H1 (cell line): ENCODE measurements at regions not wholly inside any gene's neighbourhood (a gene's known extent, or its start where the extent isn't known, plus 50 kb on each side); places are given as distances from the start of the nearest gene placed in this dataset.

Experiments
- CHD7 ChIP-seq: fragments of 300-600 bp; sonication (generic); IDR thresholded peaks from 2 replicates; pipeline ENCODE4 v1.7.1; 2012; ENCODE audit warnings: low read length, moderate library complexity, mild to moderate bottlenecking, inconsistent platforms; ENCODE audit not compliant: insufficient replicate concordance
- CREB1 ChIP-seq: IDR thresholded peaks from 2 replicates; pipeline ENCODE4 v1.6.1; 2012; ENCODE audit warnings: inconsistent platforms
- EGR1 ChIP-seq: IDR thresholded peaks from 2 replicates; pipeline ENCODE4 v1.6.1; 2011; ENCODE audit warnings: low read depth, low read length, borderline replicate concordance
- EZH2 ChIP-seq: fragments of 200-600 bp; sonication (generic); IDR thresholded peaks from 2 replicates; pipeline ENCODE4 v1.7.1; 2012; ENCODE audit warnings: low read depth, mild to moderate bottlenecking, moderate library complexity, low read length, inconsistent platforms; ENCODE audit not compliant: severe bottlenecking
- KDM5A ChIP-seq: fragments of 200-600 bp; IDR thresholded peaks from 2 replicates; pipeline ENCODE4 v1.7.1; 2012; ENCODE audit warnings: mild to moderate bottlenecking, low read length, inconsistent platforms, mixed read lengths
- POLR2A ChIP-seq, 2 experiments: IDR thresholded peaks; 1 replicate in 1 of 2; 2 replicates in 1 of 2; pipeline ENCODE4 v1.6.1; 2011; ENCODE audit warnings: low read depth in 2 of 2, low read length in 2 of 2, mild to moderate bottlenecking in 2 of 2; ENCODE audit errors: control extremely low read depth in 1 of 2
- TEAD4 ChIP-seq: IDR thresholded peaks from 2 replicates; pipeline ENCODE4 v1.6.1; 2012; ENCODE audit warnings: low read depth, low read length, inconsistent platforms, mixed read lengths
- TF ChIP-seq, protein P1 (sequence below), 3 experiments: IDR thresholded peaks; 1 replicate in 2 of 3; 2 replicates in 1 of 3; pipeline versions ENCODE4 v1.5.1 to v1.6.1; 2011; ENCODE audit warnings: low read length in 3 of 3, mild to moderate bottlenecking in 3 of 3, inconsistent platforms in 2 of 3, low read depth in 1 of 3, moderate library complexity in 1 of 3; ENCODE audit not compliant: insufficient read depth in 1 of 3; ENCODE audit errors: control extremely low read depth in 1 of 3
- TF ChIP-seq, protein P2 (sequence below): IDR thresholded peaks from 2 replicates; pipeline ENCODE4 v1.6.1; 2011; ENCODE audit warnings: low read length, improper control_type of control experiment

DNA sequence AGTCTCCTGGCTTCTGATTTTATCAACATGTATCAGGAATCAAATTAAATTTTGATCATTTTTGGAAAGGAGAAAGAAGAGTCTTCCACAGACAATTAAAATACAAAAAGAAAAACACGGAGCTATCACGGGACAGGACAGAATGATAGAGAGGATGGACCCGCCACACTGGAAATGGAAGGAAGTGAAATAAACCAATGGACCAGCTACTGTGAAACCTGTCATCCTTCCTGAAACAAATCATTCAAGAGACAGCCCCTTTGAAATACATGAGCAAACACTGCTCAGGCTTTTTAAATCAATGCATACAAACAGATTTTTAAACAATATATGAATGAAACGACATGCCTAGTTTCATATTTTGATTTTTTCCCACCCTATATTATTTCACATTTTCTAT is 339.4 kb downstream of the ACTL7B start:
- TF ChIP-seq, protein P1, sequence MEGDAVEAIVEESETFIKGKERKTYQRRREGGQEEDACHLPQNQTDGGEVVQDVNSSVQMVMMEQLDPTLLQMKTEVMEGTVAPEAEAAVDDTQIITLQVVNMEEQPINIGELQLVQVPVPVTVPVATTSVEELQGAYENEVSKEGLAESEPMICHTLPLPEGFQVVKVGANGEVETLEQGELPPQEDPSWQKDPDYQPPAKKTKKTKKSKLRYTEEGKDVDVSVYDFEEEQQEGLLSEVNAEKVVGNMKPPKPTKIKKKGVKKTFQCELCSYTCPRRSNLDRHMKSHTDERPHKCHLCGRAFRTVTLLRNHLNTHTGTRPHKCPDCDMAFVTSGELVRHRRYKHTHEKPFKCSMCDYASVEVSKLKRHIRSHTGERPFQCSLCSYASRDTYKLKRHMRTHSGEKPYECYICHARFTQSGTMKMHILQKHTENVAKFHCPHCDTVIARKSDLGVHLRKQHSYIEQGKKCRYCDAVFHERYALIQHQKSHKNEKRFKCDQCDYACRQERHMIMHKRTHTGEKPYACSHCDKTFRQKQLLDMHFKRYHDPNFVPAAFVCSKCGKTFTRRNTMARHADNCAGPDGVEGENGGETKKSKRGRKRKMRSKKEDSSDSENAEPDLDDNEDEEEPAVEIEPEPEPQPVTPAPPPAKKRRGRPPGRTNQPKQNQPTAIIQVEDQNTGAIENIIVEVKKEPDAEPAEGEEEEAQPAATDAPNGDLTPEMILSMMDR (IDR thresholded peaks at IDR 0.05; ENCODE audit: control extremely low read depth in 1 of 3, insufficient read depth in 1 of 3, low read depth in 1 of 3, low read length in 3 of 3) = no peak
- TF ChIP-seq POLR2A (IDR thresholded peaks at IDR 0.05; ENCODE audit: control extremely low read depth in 1 of 2, low read depth in 2 of 2, low read length in 2 of 2) (no peak), CREB1 (no peak), CHD7 (no peak), EZH2 (no peak), KDM5A (no peak), EGR1 (no peak), TEAD4 (no peak)
- TF ChIP-seq, protein P2, sequence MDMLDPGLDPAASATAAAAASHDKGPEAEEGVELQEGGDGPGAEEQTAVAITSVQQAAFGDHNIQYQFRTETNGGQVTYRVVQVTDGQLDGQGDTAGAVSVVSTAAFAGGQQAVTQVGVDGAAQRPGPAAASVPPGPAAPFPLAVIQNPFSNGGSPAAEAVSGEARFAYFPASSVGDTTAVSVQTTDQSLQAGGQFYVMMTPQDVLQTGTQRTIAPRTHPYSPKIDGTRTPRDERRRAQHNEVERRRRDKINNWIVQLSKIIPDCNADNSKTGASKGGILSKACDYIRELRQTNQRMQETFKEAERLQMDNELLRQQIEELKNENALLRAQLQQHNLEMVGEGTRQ = no peak
